CD8-positive, alpha-beta memory T cell (primary cell): ENCODE measurements at regions not wholly inside any gene's neighbourhood (a gene's known extent, or its start where the extent isn't known, plus 50 kb on each side); places are given as distances from the start of the nearest gene placed in this dataset.

Source experiments
- CTCF ChIA-PET: fragments of 350-600 bp; sonication (Branson Sonifier 250); formaldehyde crosslinking; loops from one replicate; lab custom pipeline; 2021; ENCODE audit warnings: antibody characterized with exemption; lab: Charles Lee
- POLR2A ChIA-PET: fragments of 350-600 bp; sonication (Branson Sonifier 250); formaldehyde crosslinking; loops from one replicate; lab custom pipeline; 2021; ENCODE audit warnings: antibody characterized with exemption; lab: Charles Lee
- DNase-seq, 5 donors: peaks; one replicate each; pipeline versions ENCODE4 v3.0.0 to v3.0.0-alpha.2; 2020 to 2022; ENCODE audit warnings: mixed read lengths in 1 of 5
- H3K27ac ChIP-seq: one replicate; pipeline ENCODE4 v1.7.0; 2013; ENCODE audit warnings: low read depth, mild to moderate bottlenecking, low read length, moderate library complexity
- H3K27me3 ChIP-seq: 2 replicates; pipeline ENCODE4 v1.7.0; 2013; ENCODE audit warnings: low read length, mild to moderate bottlenecking; ENCODE audit not compliant: insufficient read depth, poor library complexity, severe bottlenecking
- H3K36me3 ChIP-seq: 2 replicates; pipeline ENCODE4 v1.7.0; 2013; ENCODE audit warnings: mild to moderate bottlenecking, low read length, moderate library complexity; ENCODE audit not compliant: insufficient read depth
- H3K4me1 ChIP-seq: 2 replicates; pipeline ENCODE4 v1.7.0; 2013; ENCODE audit warnings: mild to moderate bottlenecking, low read length, moderate library complexity; ENCODE audit not compliant: insufficient read depth
- H3K4me3 ChIP-seq: 2 replicates; pipeline ENCODE4 v1.7.0; 2013; ENCODE audit warnings: mild to moderate bottlenecking, low read length
- H3K9me3 ChIP-seq: 2 replicates; pipeline ENCODE4 v1.7.0; 2013; ENCODE audit warnings: mild to moderate bottlenecking, low read length
- H3K27ac Mint-ChIP-seq, 8 donors: one replicate each; pipeline ENCODE4 v1.8.0; 2020 to 2021; ENCODE audit warnings: mixed read lengths in 8 of 8, mild to moderate bottlenecking in 6 of 8, inconsistent platforms in 3 of 8, moderate library complexity in 3 of 8
- H3K27me3 Mint-ChIP-seq, 2 donors: one replicate each; pipeline ENCODE4 v1.8.0; 2020 to 2021; ENCODE audit warnings: mixed read lengths in 2 of 2, mild to moderate bottlenecking in 1 of 2, moderate library complexity in 1 of 2
- H3K36me3 Mint-ChIP-seq, 3 donors: one replicate each; pipeline ENCODE4 v1.8.0; 2020 to 2021; ENCODE audit warnings: mixed read lengths in 3 of 3, inconsistent platforms in 1 of 3, mild to moderate bottlenecking in 1 of 3
- H3K4me1 Mint-ChIP-seq, 3 donors: one replicate each; pipeline ENCODE4 v1.8.0; 2020 to 2021; ENCODE audit warnings: mixed read lengths in 3 of 3, inconsistent platforms in 1 of 3, mild to moderate bottlenecking in 1 of 3
- H3K4me3 Mint-ChIP-seq, 7 donors: one replicate each; pipeline ENCODE4 v1.8.0; 2020 to 2021; ENCODE audit warnings: mixed read lengths in 7 of 7, mild to moderate bottlenecking in 6 of 7, moderate library complexity in 4 of 7, inconsistent platforms in 2 of 7
- H3K9me3 Mint-ChIP-seq, 5 donors: one replicate each; pipeline ENCODE4 v1.8.0; 2020 to 2022; ENCODE audit warnings: mixed read lengths in 5 of 5, mild to moderate bottlenecking in 3 of 5, moderate library complexity in 2 of 5, inconsistent platforms in 1 of 5

GRCh38 chr6:150534553-150534952 is 65.1 kb upstream of the PLEKHG1 start:
- Mint-ChIP-seq H3K9me3 (no peaks in the 10 kb centered on the region), H3K27ac (no peak overlapping the region), H3K27me3 (peaks cover 0 to 11% of the 10 kb centered on the region in 2 donors), H3K4me1 (no peaks in the 10 kb centered on the region), H3K4me3 (no peak overlapping the region), H3K36me3 (no peaks in the 10 kb centered on the region)
- H3K4me1 ChIP-seq: no peaks in the 10 kb centered on the region
- ChIA-PET CTCF (no interaction called here), POLR2A (no interaction called here)
- no peaks in the 10 kb centered on the region for H3K27me3 ChIP-seq
- no peaks in the 10 kb centered on the region for H3K9me3 ChIP-seq
- no peaks in the 10 kb centered on the region for H3K36me3 ChIP-seq
- no peak overlapping the region for H3K4me3 ChIP-seq
- H3K27ac ChIP-seq: no peak overlapping the region
- no peak for DNase-seq

DNA sequence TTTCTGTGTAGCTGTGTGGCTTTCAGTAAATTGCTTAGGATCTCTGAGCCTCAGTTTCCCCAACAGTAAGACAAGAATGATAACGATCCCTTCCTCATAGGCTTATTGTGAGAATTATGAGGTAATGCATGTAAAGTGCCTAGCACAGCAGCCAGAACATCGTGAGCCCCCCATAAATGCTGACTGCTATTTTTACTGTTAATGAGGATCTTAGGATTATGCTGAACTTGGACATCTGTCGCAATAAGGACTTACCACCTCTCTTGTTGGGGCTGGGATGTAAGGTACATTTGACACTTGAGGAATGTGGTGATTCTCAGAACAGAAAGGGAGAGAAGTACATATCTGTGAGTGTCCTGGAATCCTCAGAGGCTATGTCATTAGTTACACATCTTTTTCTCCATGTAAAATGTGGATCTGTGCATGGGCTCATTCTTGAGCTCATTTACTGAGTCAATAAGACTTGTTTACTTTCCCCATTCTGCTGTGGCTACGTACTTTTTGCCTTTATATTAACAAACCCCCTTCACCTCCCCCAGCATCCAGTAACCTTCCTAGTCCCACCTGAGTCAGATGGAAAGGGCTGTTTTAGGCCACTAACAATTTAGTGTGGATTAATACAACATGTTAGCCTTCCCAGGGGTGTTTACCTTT is 64.4 kb upstream of the PLEKHG1 start:
- no peak overlapping the region for H3K27ac Mint-ChIP-seq
- H3K4me3 Mint-ChIP-seq: no peak overlapping the region
- Histone ChIP-seq H3K9me3 (no peaks in the 10 kb centered on the region), H3K27ac (no peak overlapping the region), H3K4me3 (no peak overlapping the region), H3K36me3 (no peaks in the 10 kb centered on the region), H3K4me1 (no peaks in the 10 kb centered on the region), H3K27me3 (no peaks in the 10 kb centered on the region)
- H3K27me3 Mint-ChIP-seq: peaks cover 0 to 11% of the 10 kb centered on the region in 2 donors
- ChIA-PET POLR2A (no interaction called here), CTCF (no interaction called here)
- H3K9me3 Mint-ChIP-seq: peaks cover 0 to 1% (median 0%) of the 10 kb centered on the region in 5 donors
- DNase-seq: no peak
- H3K36me3 Mint-ChIP-seq: no peaks in the 10 kb centered on the region
- no peaks in the 10 kb centered on the region for H3K4me1 Mint-ChIP-seq

DNA sequence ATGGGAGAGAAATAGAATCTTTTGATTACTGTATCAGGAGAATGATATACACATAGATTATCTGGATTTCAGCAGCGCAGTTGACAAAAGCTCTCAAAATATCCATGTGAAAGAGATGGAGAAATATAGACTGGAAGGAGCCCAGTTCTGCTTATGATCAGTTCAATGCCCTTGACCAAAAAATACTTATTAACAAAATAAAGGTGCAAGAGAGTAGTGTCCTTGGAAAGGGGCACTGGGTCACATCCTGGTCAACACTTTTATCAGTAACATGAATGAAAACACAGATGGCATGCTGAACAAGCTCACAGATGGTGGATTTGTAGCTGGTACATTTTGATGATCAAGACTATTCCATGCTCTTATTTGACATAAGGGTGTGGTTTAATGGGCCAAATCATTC is 63.9 kb upstream of the PLEKHG1 start:
- CTCF ChIA-PET: no interaction called here
- DNase-seq: no peak

GRCh38 chr6:150536835-150537234 is 62.9 kb upstream of the PLEKHG1 start:
- Histone ChIP-seq H3K27me3 (no peaks in the 10 kb centered on the region), H3K4me1 (no peaks in the 10 kb centered on the region), H3K36me3 (no peaks in the 10 kb centered on the region), H3K9me3 (no peaks in the 10 kb centered on the region), H3K27ac (no peak overlapping the region), H3K4me3 (no peak overlapping the region)
- Mint-ChIP-seq H3K4me1 (no peaks in the 10 kb centered on the region), H3K9me3 (peaks cover 0 to 1% (median 0%) of the 10 kb centered on the region in 5 donors), H3K4me3 (no peak overlapping the region), H3K27me3 (peaks cover 0 to 18% of the 10 kb centered on the region in 2 donors), H3K36me3 (no peaks in the 10 kb centered on the region), H3K27ac (peak overlapping the region in 1 of 8 donors; percentile 19)
- POLR2A ChIA-PET: no interaction called here
- CTCF ChIA-PET: no interaction called here
- DNase-seq: no peak

More for the DNA sequence above, 63.9 kb upstream of the PLEKHG1 start:
- Histone ChIP-seq H3K4me1 (no peaks in the 10 kb centered on the region), H3K4me3 (no peak overlapping the region), H3K36me3 (no peaks in the 10 kb centered on the region), H3K9me3 (no peaks in the 10 kb centered on the region), H3K27ac (no peak overlapping the region), H3K27me3 (no peaks in the 10 kb centered on the region)
- Mint-ChIP-seq H3K9me3 (peaks cover 0 to 1% (median 0%) of the 10 kb centered on the region in 5 donors), H3K27ac (no peak overlapping the region), H3K36me3 (no peaks in the 10 kb centered on the region), H3K27me3 (peaks cover 0 to 15% of the 10 kb centered on the region in 2 donors), H3K4me1 (no peaks in the 10 kb centered on the region), H3K4me3 (no peak overlapping the region)
- POLR2A ChIA-PET: no interaction called here

GRCh38 chr6:150537491-150537890 is 62.2 kb upstream of the PLEKHG1 start:
- no peaks in the 10 kb centered on the region for H3K36me3 ChIP-seq
- H3K27me3 Mint-ChIP-seq: peaks cover 0 to 18% of the 10 kb centered on the region in 2 donors
- H3K27me3 ChIP-seq: no peaks in the 10 kb centered on the region
- H3K4me3 Mint-ChIP-seq: no peak overlapping the region
- H3K27ac ChIP-seq: no peak overlapping the region
- CTCF ChIA-PET: interaction anchor here (1.2 kb wide), 1 partner anchor 12 kb away, joined by 3 read pairs; no protein-coding TSS in a partner anchor
- H3K36me3 Mint-ChIP-seq: no peaks in the 10 kb centered on the region
- H3K4me3 ChIP-seq: no peak overlapping the region
- H3K4me1 Mint-ChIP-seq: no peaks in the 10 kb centered on the region
- no peaks in the 10 kb centered on the region for H3K9me3 ChIP-seq
- no peaks in the 10 kb centered on the region for H3K4me1 ChIP-seq
- no peak for DNase-seq
- POLR2A ChIA-PET: no interaction called here
- peaks cover 0 to 1% (median 0%) of the 10 kb centered on the region in 5 donors for H3K9me3 Mint-ChIP-seq
- no peak overlapping the region for H3K27ac Mint-ChIP-seq

- Histone ChIP-seq H3K36me3 (no peaks in the 10 kb centered on the region), H3K27me3 (no peaks in the 10 kb centered on the region), H3K4me3 (no peak overlapping the region), H3K27ac (no peak overlapping the region), H3K9me3 (no peaks in the 10 kb centered on the region), H3K4me1 (no peaks in the 10 kb centered on the region)
- CTCF ChIA-PET: interaction anchor here (1.2 kb wide), 1 partner anchor 11 kb away, joined by 3 read pairs; no protein-coding TSS in a partner anchor
- Mint-ChIP-seq H3K9me3 (peaks cover 0 to 1% (median 0%) of the 10 kb centered on the region in 5 donors), H3K36me3 (no peaks in the 10 kb centered on the region), H3K4me3 (no peak overlapping the region), H3K27me3 (peaks cover 0 to 18% of the 10 kb centered on the region in 2 donors), H3K4me1 (no peaks in the 10 kb centered on the region), H3K27ac (no peak overlapping the region)
- no peak for DNase-seq
- POLR2A ChIA-PET: no interaction called here
Measured at GRCh38 chr6:150537893-150538292, 61.8 kb upstream of the PLEKHG1 start.

DNA sequence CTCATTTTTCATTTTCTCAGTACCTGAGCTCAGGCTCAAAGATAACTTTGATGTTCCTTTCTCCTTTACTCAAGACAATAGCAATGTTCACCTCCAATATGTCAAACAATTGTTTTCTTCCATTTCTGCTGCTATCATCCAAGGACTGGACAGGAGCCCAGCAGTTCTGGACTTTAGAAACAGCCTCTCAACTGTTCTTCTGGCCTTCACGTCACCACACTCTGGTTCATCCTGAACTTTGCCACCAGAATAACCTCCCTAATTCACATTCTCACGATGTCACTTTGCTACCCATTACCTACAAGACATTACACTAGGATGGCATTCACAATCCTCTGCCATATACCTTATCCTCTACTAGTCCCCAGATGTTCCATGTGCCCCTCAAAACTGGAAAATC is 60.6 kb upstream of the PLEKHG1 start:
- ChIA-PET POLR2A (no interaction called here), CTCF (no interaction called here)
- Histone ChIP-seq H3K27me3 (no peaks in the 10 kb centered on the region), H3K4me1 (no peaks in the 10 kb centered on the region), H3K9me3 (no peaks in the 10 kb centered on the region), H3K4me3 (no peak overlapping the region), H3K27ac (no peak overlapping the region), H3K36me3 (no peaks in the 10 kb centered on the region)
- Mint-ChIP-seq H3K4me1 (no peaks in the 10 kb centered on the region), H3K9me3 (peaks cover 0 to 1% (median 0%) of the 10 kb centered on the region in 5 donors), H3K27me3 (peaks cover 4 to 24% of the 10 kb centered on the region in 2 donors), H3K27ac (no peak overlapping the region), H3K4me3 (peak overlapping the region in 1 of 7 donors; percentile 23), H3K36me3 (no peaks in the 10 kb centered on the region)
- no peak for DNase-seq

DNA sequence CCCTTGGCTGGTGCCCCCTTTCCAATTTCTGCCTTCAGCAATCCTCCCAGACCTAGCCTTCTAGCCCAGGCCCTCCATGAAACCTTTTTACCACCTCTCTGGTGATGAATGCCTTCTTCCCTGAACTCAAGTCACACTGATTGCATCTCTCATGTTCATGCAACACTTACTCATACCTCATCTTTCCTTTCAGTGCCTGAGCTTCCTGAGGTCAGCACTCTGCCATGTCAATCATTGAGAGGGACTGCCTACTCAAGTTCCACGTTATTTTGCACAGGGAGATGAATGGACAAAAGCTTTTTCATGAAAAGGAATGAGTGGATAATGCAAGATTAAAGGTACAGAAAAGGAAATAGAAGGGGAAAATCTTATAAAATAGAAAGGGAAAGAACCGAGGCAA is 60.1 kb upstream of the PLEKHG1 start:
- Histone ChIP-seq H3K36me3 (no peaks in the 10 kb centered on the region), H3K9me3 (no peaks in the 10 kb centered on the region), H3K27me3 (no peaks in the 10 kb centered on the region), H3K4me3 (no peak overlapping the region), H3K4me1 (no peaks in the 10 kb centered on the region), H3K27ac (no peak overlapping the region)
- no peak for DNase-seq
- no peaks in the 10 kb centered on the region for H3K4me1 Mint-ChIP-seq
- POLR2A ChIA-PET: no interaction called here
- H3K9me3 Mint-ChIP-seq: peaks cover 0 to 1% (median 0%) of the 10 kb centered on the region in 5 donors
- H3K27me3 Mint-ChIP-seq: peaks cover 4 to 24% of the 10 kb centered on the region in 2 donors
- no peaks in the 10 kb centered on the region for H3K36me3 Mint-ChIP-seq
- CTCF ChIA-PET: no interaction called here
- no peak overlapping the region for H3K27ac Mint-ChIP-seq
- H3K4me3 Mint-ChIP-seq: no peak overlapping the region
